ENCODE measurements at regions not wholly inside any gene's neighbourhood (a gene's known extent, or its start where the extent isn't known, plus 50 kb on each side); places are given as distances from the start of the nearest gene placed in this dataset.

GRCh38 chr3:148184798-148185197, 512.9 kb upstream of the AGTR1 start:
- DNase-seq = no peak

- DNase-seq = no peak
Observed at GRCh38 chr3:148186881-148187280, 510.8 kb upstream of the AGTR1 start.

- DNase-seq = no peak
Observed at GRCh38 chr3:148187296-148187695, 510.4 kb upstream of the AGTR1 start.

DNA sequence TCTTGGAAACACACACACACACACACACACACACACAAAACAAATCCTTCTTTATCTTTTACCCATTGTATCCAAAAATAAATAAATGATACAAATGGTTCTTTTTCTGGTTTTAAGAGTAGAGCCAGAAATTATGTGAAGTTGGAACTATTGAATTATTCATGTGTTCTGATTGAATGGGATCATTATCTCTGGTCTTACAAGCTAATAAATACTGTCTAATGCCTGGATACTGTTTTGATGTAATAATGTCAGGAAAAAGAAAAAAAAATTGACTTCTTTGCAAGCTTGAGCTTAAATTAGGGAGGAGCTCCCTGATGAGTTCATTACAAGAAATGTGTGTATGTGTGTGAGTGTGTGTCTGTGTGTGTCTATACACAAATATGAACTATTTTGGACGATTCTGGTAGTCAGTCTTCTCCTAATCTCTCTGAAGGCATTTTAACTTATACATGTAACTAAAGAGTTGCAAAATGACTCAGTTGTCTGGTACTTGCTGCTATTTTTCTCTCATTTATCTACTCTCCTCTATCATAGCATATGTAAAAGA, 507.2 kb upstream of the AGTR1 start:
- DNase-seq = peak; percentile 33 to 93

- DNase-seq = no peak
Observed at GRCh38 chr3:148191966-148192365, 505.7 kb upstream of the AGTR1 start.

DNA sequence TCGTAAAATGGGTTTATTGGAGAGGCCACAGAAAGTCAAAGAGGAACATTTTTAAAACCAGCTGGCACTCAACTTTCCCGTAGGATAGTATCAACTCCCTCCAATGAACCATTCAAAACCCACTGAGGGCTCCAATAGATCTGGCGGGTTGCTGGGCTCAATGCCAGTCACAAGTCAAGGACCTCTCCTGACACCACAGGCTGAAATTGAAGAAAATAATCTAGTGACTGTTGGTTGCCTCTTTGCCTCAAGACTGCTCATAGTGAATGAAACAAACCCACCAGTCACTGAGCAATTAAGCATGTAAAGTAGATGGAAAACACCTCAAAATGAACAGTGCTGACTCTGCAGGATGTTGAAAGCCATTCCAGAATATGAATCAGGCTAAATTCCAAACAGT, 500.6 kb upstream of the AGTR1 start:
- no peak for DNase-seq

DNA sequence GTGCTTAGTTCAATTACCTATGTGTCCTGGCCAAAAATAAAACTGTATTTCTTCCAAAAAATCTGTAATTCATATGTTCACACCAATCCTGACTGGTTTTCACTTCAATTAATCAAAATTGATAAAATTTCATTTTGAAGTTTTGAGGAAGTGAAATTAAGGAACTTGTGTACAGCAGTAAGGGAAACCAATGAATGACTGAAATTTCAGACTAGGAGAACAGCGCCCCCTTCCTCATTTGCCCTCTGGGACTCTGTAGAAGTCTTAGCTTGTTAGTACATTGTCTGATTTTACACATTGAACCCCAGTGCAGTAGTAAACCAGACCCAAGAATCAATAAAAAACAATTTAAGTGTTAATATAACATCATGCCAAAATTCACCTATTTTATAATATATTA, 495.3 kb upstream of the AGTR1 start:
- DNase-seq = no peak

- DNase-seq = peak in 1 of 2 donors; percentile 3
Observed at GRCh38 chr3:148203297-148204010, 494.2 kb upstream of the AGTR1 start.

GRCh38 chr3:148204131-148204530, 493.6 kb upstream of the AGTR1 start:
- DNase-seq = no peak

DNA sequence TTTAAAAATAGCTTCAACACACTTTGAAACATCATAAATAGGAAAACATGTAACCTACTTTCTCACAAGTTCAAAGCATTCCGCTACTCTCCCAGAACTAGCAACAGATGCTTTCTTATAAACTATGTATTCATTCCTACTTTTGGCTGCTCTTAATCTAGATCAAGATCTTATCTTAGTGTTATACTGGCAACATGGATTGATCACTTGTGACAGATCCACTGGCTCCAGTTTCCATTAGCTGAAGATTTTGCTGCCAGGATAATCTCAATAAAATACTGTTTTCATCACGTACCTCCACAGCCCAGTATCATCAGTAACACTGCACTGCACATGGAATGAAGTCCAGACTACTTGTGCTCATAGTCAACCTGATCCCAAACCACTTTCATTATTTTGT, 491.7 kb upstream of the AGTR1 start:
- no peak for DNase-seq

DNA sequence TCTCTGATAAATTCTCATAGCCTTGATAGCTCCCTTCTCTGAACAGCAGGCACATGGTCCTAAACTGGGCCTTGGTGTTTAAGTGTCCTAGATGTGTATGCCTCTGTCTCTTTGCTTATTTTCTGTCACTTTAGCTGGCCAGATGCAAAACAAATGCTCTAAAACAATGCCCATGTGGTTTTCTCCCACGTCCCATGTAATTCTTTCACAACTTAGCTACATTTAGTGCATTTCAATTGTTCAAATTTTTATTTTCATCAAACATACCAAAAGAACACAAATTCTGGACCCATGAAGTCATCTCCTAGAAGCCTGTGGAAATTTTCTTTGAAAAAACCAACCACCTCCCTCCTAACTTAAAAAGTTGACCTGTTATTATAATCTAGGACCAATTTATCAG, 491.3 kb upstream of the AGTR1 start:
- DNase-seq = no peak

GRCh38 chr3:148208975-148209374, 488.7 kb upstream of the AGTR1 start:
- DNase-seq = no peak

- DNase-seq = no peak
Observed at GRCh38 chr3:148211725-148212124, 486.0 kb upstream of the AGTR1 start.

DNA sequence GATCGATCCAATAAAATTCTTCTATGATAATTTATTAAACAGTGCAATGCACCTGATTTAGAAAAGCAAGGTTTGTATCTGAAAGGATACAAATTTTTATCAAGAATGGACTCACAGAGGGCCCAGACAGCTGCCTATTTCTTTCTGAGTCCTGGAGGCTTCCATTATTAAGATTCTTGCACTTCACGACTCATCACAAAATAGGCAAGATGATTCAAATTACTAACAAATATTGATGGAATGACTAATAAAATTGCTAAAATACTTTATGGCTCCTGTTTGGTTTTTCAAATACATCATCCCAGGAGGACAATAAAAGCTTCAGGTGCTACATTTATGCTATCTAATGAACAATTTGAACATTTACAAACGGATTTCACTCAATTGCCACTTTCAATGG, 483.0 kb upstream of the AGTR1 start:
- no peak for DNase-seq

GRCh38 chr3:148217317-148217716, 480.4 kb upstream of the AGTR1 start:
- no peak for DNase-seq

DNA sequence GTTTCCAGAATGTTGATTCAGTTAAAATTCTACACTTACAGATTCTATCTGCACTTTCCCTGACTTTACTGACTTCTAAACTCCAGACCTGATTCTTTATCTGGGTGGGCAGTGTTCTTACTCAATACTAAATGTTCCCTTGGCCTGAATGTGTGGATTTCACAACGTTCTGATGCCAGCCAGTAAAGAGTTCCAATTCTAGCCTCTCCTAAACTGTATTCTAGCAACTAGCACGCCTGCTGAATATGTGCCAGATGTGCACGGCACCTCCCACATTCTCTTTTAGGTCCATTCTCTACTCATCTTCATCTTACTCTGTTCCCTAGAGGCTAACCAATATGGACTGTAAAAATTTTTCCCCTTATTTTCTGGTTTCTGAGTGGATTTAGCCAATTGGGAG, 479.5 kb upstream of the AGTR1 start:
- DNase-seq = no peak

- no peak for DNase-seq
Observed at GRCh38 chr3:148219999-148220398, 477.7 kb upstream of the AGTR1 start.

DNA sequence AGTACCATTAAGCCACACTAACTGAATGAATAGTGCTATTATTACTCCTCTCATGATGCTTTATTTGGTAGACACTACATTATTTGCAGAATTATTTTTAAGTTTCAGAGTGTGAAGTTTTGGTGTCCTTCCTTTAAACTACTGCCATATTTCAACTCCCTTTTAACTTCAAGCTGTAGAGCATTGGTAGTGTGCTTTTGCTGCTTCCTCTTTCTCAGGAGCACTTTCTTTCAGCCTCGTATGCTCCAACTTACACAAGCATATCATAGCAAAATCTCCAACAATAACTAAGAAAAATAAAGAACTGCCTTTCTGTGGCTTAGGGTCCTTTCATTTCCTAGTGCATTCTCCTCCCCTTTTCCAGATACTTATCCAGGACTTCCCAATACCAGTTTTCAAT, 476.4 kb upstream of the AGTR1 start:
- no peak for DNase-seq

DNA sequence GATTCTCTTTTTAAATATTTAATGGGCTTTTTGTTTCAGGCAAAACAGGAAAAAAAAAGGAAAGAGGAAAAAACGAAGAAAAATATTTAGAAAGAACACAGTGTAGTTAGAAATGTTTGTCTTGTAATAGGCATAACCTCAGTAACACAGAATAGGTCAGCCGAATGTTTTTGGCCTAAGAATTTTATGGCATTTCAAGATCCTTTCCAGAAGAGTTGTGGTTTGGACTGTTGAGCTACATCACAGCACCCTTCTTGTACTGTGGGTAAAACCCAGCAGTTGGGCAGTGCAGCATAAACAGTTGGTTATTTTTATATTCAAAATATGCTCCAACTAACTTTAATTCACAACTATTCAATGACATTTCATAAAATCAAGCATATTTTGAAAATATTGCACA, 474.4 kb upstream of the AGTR1 start:
- DNase-seq = no peak

GRCh38 chr3:148226246-148226645, 471.5 kb upstream of the AGTR1 start:
- DNase-seq = no peak

- no peak for DNase-seq
Observed at GRCh38 chr3:148227534-148227933, 470.2 kb upstream of the AGTR1 start.

DNA sequence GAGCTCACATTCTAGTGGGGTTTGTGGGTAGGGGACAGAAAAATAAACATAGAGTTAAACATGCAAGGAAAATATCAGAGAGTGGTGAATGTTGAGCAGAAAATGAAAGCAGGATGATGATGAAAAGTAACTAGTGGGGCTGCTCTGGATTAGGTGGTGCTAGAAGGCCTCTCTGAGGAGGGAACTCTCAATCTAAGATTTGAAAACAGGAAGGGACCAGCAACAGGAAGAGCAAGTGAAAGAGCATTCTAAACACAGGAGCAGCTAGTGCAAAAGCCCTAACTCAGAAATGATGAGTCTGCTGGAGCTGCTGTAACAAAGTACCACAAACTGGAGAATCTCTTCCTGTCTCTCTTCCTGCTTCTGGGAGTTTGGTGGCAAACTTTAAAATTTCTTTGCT, 468.6 kb upstream of the AGTR1 start:
- no peak for DNase-seq

- DNase-seq = no peak
Observed at GRCh38 chr3:148230473-148230872, 467.2 kb upstream of the AGTR1 start.

GRCh38 chr3:148232389-148232788, 465.3 kb upstream of the AGTR1 start:
- DNase-seq = no peak

- DNase-seq = no peak
Observed at GRCh38 chr3:148233403-148233802, 464.3 kb upstream of the AGTR1 start.

All from hippocampal formation (tissue), 2 donors.